ENCODE measurements at regions not wholly inside any gene's neighbourhood (a gene's known extent, or its start where the extent isn't known, plus 50 kb on each side); places are given as distances from the start of the nearest gene placed in this dataset.

DNA sequence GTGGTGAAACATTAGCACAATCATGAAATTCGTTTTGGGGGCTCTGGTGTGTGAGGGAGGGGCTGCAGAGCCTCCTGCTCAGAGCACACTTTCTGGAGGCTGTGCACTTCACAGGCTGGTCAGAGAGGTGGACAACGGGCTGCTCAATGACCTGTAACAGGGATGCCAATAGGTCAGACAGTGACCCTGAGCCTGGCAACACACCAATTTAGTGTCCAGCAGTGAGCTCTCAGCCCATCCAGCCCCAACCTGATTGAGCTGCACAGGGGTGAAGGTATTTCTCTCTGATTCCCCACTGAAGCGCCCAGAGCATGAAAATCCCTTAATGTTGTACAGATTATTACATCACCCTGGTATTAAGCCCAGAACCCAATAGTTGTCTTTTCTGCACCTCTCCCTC is 191.3 kb upstream of the ZNF32 start:
- TF ChIP-seq CTCF (IDR thresholded peaks at IDR 0.05) (no peak), POLR2A (IDR thresholded peaks at IDR 0.05) (no peak)
